ENCODE measurements at regions not wholly inside any gene's neighbourhood (a gene's known extent, or its start where the extent isn't known, plus 50 kb on each side); places are given as distances from the start of the nearest gene placed in this dataset.

DNA sequence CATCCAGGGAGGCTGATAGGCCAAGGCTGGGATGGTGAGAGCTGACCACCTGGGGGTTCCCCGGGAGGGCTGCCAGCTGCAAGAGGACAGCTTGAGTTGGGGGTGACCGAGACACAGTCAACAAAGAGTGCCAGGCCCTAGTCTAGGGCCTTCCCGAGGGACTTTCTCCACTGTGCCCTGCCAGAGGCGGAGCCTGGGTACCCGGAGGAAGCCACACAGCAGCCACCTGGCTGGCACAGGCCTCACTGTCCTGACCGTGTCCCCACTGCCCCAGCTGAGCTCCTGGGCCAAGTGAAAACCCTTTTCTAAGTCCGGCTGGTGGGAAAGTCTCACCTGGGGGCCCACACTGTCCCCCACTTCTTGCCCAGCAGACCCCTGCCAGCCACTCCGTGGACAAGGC is 71.9 kb upstream of the GSE1 start:
- Histone ChIP-seq H3K9me3 (replicated peaks in 1 of 2; ENCODE audit: control insufficient read depth in 1 of 2, insufficient read depth in 1 of 2, low read length in 2 of 2) (peaks cover 8 to 11% of the 10 kb centered on the region in 2 donors), H3K27me3 (ENCODE audit: control insufficient read depth in 2 of 2, insufficient read depth in 2 of 2, low read length in 2 of 2) (no peaks in the 10 kb centered on the region), H3K27ac (ENCODE audit: low read depth in 1 of 2, low read length in 2 of 2) (no peak overlapping the region), H2AFZ (ENCODE audit: insufficient read depth, low read depth, low read length, poor library complexity, severe bottlenecking) (no peak overlapping the region), H3K36me3 (replicated peaks in 1 of 2; ENCODE audit: control insufficient read depth in 1 of 2, insufficient read depth in 2 of 2, low read length in 2 of 2) (peaks cover 0 to 4% of the 10 kb centered on the region in 2 donors), H3K4me2 (replicated peaks; ENCODE audit: extremely low read depth, low read length, poor library complexity, severe bottlenecking) (no peak overlapping the region), H3K4me3 (replicated peaks in 1 of 3; ENCODE audit: low read depth in 2 of 3, low read length in 3 of 3) (no peak overlapping the region), H3K4me1 (ENCODE audit: control insufficient read depth in 1 of 2, insufficient read depth in 2 of 2, low read length in 2 of 2) (peaks cover 54 to 67% of the 10 kb centered on the region in 2 donors), H3K79me2 (ENCODE audit: insufficient read depth, low read length) (peaks cover 12% of the 10 kb centered on the region), H3K9ac (ENCODE audit: insufficient read depth, low read length, poor library complexity, severe bottlenecking) (no peak overlapping the region), H4K20me1 (ENCODE audit: insufficient read depth, low read length) (no peaks in the 10 kb centered on the region)
- H3K4me3 Mint-ChIP-seq = no peak overlapping the region
- intact Hi-C loops (cut with micrococcal nuclease) = no loop called here
- no peak for DNase-seq
- peaks cover 3 to 12% (median 9%) of the 10 kb centered on the region in 7 donors for H3K9me3 Mint-ChIP-seq
- WGBS (ENCODE audit: insufficient coverage) = 67% methylated on average over 8 of the region's 8 CpGs
- H3K27ac Mint-ChIP-seq = peak overlapping the region in 1 of 7 donors; percentile 59
- TF ChIP-seq, protein P1, sequence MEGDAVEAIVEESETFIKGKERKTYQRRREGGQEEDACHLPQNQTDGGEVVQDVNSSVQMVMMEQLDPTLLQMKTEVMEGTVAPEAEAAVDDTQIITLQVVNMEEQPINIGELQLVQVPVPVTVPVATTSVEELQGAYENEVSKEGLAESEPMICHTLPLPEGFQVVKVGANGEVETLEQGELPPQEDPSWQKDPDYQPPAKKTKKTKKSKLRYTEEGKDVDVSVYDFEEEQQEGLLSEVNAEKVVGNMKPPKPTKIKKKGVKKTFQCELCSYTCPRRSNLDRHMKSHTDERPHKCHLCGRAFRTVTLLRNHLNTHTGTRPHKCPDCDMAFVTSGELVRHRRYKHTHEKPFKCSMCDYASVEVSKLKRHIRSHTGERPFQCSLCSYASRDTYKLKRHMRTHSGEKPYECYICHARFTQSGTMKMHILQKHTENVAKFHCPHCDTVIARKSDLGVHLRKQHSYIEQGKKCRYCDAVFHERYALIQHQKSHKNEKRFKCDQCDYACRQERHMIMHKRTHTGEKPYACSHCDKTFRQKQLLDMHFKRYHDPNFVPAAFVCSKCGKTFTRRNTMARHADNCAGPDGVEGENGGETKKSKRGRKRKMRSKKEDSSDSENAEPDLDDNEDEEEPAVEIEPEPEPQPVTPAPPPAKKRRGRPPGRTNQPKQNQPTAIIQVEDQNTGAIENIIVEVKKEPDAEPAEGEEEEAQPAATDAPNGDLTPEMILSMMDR (IDR thresholded peaks at IDR 0.05) = no peak
- peaks cover 0 to 12% (median 1%) of the 10 kb centered on the region in 3 donors for H3K27me3 Mint-ChIP-seq (ENCODE audit: low read depth in 3 of 3)
- peaks cover 12% of the 10 kb centered on the region in 2 donors for H3K36me3 Mint-ChIP-seq
- H3K4me1 Mint-ChIP-seq = peaks cover 65% of the 10 kb centered on the region

DNA sequence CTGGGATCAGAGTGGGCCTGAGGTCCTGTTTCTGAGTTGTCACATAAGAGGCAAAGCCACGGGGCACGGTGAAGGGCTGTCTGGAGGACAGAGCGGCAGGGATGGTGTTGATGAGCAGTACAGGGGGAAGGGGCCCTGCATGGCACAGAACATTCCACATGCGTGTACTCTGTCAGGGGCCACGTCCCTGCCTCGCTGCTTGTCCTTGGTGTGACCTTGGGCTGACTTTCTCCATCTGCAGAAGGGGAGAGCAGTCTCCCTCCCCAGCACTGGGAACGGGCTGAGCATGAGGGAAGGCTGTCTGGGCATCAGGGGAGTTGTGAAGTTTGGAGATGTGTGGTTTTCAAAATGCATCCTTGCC is 71.5 kb upstream of the GSE1 start:
- peak overlapping the region in 1 of 7 donors; percentile 59 for H3K27ac Mint-ChIP-seq

More for the DNA sequence above, 71.5 kb upstream of the GSE1 start:
- TF ChIP-seq, protein P1 (IDR thresholded peaks at IDR 0.05) = no peak
- intact Hi-C loops (cut with micrococcal nuclease) = no loop called here
- H3K36me3 ChIP-seq (replicated peaks in 1 of 2; ENCODE audit: control insufficient read depth in 1 of 2, insufficient read depth in 2 of 2, low read length in 2 of 2) = peaks cover 0 to 4% of the 10 kb centered on the region in 2 donors
- no peak overlapping the region for H2AFZ ChIP-seq (ENCODE audit: insufficient read depth, low read depth, low read length, poor library complexity, severe bottlenecking)
- peaks cover 8 to 11% of the 10 kb centered on the region in 2 donors for H3K9me3 ChIP-seq (replicated peaks in 1 of 2; ENCODE audit: control insufficient read depth in 1 of 2, insufficient read depth in 1 of 2, low read length in 2 of 2)
- no peaks in the 10 kb centered on the region for H4K20me1 ChIP-seq (ENCODE audit: insufficient read depth, low read length)
- no peak overlapping the region for H3K27ac ChIP-seq (ENCODE audit: low read depth in 1 of 2, low read length in 2 of 2)
- peaks cover 0 to 12% (median 1%) of the 10 kb centered on the region in 3 donors for H3K27me3 Mint-ChIP-seq (ENCODE audit: low read depth in 3 of 3)
- peaks cover 61% of the 10 kb centered on the region for H3K4me1 Mint-ChIP-seq
- DNase-seq = no peak
- H3K79me2 ChIP-seq (ENCODE audit: insufficient read depth, low read length) = peaks cover 8% of the 10 kb centered on the region
- H3K9me3 Mint-ChIP-seq = peaks cover 3 to 12% (median 9%) of the 10 kb centered on the region in 7 donors
- H3K27me3 ChIP-seq (ENCODE audit: control insufficient read depth in 2 of 2, insufficient read depth in 2 of 2, low read length in 2 of 2) = no peaks in the 10 kb centered on the region
- no peak overlapping the region for H3K9ac ChIP-seq (ENCODE audit: insufficient read depth, low read length, poor library complexity, severe bottlenecking)
- H3K4me3 ChIP-seq (replicated peaks in 1 of 3; ENCODE audit: low read depth in 2 of 3, low read length in 3 of 3) = no peak overlapping the region
- peaks cover 50 to 63% of the 10 kb centered on the region in 2 donors for H3K4me1 ChIP-seq (ENCODE audit: control insufficient read depth in 1 of 2, insufficient read depth in 2 of 2, low read length in 2 of 2)
- 77% methylated on average over 6 of the region's 7 CpGs for WGBS (ENCODE audit: insufficient coverage)
- no peak overlapping the region for H3K4me3 Mint-ChIP-seq
- no peak overlapping the region for H3K4me2 ChIP-seq (replicated peaks; ENCODE audit: extremely low read depth, low read length, poor library complexity, severe bottlenecking)
- H3K36me3 Mint-ChIP-seq = peaks cover 12% of the 10 kb centered on the region in 2 donors

Data from CD14-positive monocyte (primary cell).